ENCODE measurements at regions not wholly inside any gene's neighbourhood (a gene's known extent, or its start where the extent isn't known, plus 50 kb on each side); places are given as distances from the start of the nearest gene placed in this dataset.
"Not testable (repeated sequence)": the region's sequence is repeated elsewhere in the genome, so short reads cannot be mapped to it uniquely, and the experiment has no call there.

DNA sequence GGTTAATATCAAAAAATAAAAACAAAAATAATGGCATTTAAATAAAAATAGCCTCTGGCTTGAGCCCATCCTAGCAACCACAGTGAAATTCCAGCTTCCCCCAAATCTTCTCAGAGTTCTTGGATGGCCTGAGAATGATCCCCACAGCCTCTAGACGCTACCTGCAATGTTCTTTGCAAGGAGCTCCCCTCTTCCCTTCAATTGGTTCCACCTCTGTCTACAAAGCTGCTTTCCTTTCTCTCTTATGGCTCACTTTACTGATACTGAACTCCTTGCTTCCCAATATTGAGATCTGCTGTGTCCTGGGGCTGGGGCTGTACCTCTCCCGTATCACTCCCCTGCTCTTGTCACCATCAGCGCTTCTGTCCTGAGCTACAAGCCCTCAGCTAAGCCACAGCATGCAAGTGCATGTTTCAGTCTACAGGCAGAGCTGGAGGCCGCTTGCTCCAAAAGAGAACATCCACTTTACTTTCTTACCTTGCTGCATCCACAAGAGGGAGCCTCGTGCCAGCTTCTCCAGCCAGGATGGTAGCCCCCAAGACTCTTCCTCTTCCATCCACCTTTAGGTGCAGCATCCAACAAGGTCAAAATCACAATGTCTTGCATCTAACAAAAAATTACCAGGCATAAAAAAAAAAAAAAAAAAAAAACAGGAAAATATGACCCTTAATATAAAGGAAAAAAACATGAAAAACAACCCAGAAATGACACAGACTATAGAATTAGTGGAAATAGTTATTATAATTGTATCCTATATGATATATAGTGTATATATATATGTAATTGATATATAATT, 57.4 kb upstream of the PRSS3 start:
- 24% methylated on average over 5 of the region's 5 CpGs for WGBS (ENCODE audit: insufficient coverage, low coverage, low lambda C conversion rate, missing lambda C conversion rate)
- Histone ChIP-seq H3K36me3 (no peaks in the 10 kb centered on the region), H3K27ac (no peak overlapping the region), H3K4me3 (no peak overlapping the region), H3K4me1 (peaks cover 0 to 9% (median 0%) of the 10 kb centered on the region in 4 donors), H3K9me3 (no peaks in the 10 kb centered on the region), H3K27me3 (no peaks in the 10 kb centered on the region)
- DNase-seq (peak; percentile 41 to 71 (median 59)), ATAC-seq (peak; percentile 87 to 94 (median 91))
- TF ChIP-seq, protein P1, sequence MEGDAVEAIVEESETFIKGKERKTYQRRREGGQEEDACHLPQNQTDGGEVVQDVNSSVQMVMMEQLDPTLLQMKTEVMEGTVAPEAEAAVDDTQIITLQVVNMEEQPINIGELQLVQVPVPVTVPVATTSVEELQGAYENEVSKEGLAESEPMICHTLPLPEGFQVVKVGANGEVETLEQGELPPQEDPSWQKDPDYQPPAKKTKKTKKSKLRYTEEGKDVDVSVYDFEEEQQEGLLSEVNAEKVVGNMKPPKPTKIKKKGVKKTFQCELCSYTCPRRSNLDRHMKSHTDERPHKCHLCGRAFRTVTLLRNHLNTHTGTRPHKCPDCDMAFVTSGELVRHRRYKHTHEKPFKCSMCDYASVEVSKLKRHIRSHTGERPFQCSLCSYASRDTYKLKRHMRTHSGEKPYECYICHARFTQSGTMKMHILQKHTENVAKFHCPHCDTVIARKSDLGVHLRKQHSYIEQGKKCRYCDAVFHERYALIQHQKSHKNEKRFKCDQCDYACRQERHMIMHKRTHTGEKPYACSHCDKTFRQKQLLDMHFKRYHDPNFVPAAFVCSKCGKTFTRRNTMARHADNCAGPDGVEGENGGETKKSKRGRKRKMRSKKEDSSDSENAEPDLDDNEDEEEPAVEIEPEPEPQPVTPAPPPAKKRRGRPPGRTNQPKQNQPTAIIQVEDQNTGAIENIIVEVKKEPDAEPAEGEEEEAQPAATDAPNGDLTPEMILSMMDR (IDR thresholded peaks at IDR 0.05): peak; percentile 57 to 63 (median 62)
- TF ChIP-seq POLR2A (IDR thresholded peaks at IDR 0.05): no peak
- intact Hi-C loops (cut with DNase I): no loop called here

GRCh38 chr9:33739398-33739797, 56.0 kb upstream of the PRSS3 start:
- Histone ChIP-seq H3K9me3 (no peaks in the 10 kb centered on the region), H3K36me3 (no peaks in the 10 kb centered on the region), H3K4me1 (peaks cover 0 to 9% (median 0%) of the 10 kb centered on the region in 4 donors), H3K4me3 (peak overlapping the region in 1 of 3 donors; percentile 14), H3K27me3 (no peaks in the 10 kb centered on the region), H3K27ac (peak overlapping the region in 2 of 3 donors; percentile 50 to 80)
- ATAC-seq (peak; percentile 80 to 83 (median 82)), DNase-seq (no peak)
- TF ChIP-seq, protein P1 (IDR thresholded peaks at IDR 0.05): no peak
- TF ChIP-seq POLR2A (IDR thresholded peaks at IDR 0.05): no peak
- intact Hi-C loops (cut with DNase I): no loop called here

- Histone ChIP-seq H3K27me3 (no peaks in the 10 kb centered on the region), H3K4me1 (peaks cover 0 to 9% (median 0%) of the 10 kb centered on the region in 4 donors), H3K9me3 (no peaks in the 10 kb centered on the region), H3K4me3 (no peak overlapping the region), H3K27ac (peak overlapping the region in 2 of 3 donors; percentile 50 to 80), H3K36me3 (no peaks in the 10 kb centered on the region)
- no peak for TF ChIP-seq POLR2A (IDR thresholded peaks at IDR 0.05)
- TF ChIP-seq, protein P1 (IDR thresholded peaks at IDR 0.05): no peak
- DNase-seq: no peak
- 93% methylated on average over 1 of the region's 1 CpG for WGBS (ENCODE audit: insufficient coverage, low coverage, low lambda C conversion rate, missing lambda C conversion rate)
- intact Hi-C loops (cut with DNase I): no loop called here
- no peak for ATAC-seq
These were observed 55.3 kb upstream of the PRSS3 start for GRCh38 chr9:33740075-33740474.

GRCh38 chr9:33740958-33741357, 54.4 kb upstream of the PRSS3 start:
- H3K4me1 ChIP-seq; intact Hi-C loops (cut with DNase I); H3K36me3 ChIP-seq; H3K27me3 ChIP-seq; ATAC-seq; DNase-seq; H3K9me3 ChIP-seq; H3K27ac ChIP-seq; H3K4me3 ChIP-seq: not testable (repeated sequence)
- WGBS (ENCODE audit: insufficient coverage, low coverage, low lambda C conversion rate, missing lambda C conversion rate): no CpG with 5 or more reads among the region's 1 CpG

DNA sequence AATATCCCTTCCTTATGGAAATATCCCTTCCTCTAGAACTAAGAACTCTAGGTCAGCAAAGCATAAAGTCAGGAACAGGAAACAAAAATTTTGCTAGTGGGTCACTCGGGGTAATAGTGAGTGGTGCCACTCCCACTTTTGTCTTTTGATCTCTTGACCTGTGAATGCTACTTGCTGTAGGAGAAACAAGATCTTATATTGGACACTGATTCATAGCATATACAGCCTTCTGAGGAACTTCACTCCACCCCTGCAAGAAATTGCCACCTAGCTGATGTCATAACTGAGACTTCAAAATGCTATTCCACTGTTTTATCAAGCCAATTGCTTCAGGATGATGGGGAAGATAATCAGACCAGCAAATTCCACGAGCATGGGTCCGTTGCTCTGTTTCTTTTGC, 53.3 kb upstream of the PRSS3 start:
- Histone ChIP-seq H3K27me3 (no peaks in the 10 kb centered on the region), H3K4me3 (no peak overlapping the region), H3K9me3 (no peaks in the 10 kb centered on the region), H3K27ac (no peak overlapping the region), H3K36me3 (no peaks in the 10 kb centered on the region), H3K4me1 (peaks cover 0 to 9% (median 0%) of the 10 kb centered on the region in 4 donors)
- TF ChIP-seq, protein P1 (IDR thresholded peaks at IDR 0.05): no peak
- TF ChIP-seq POLR2A (IDR thresholded peaks at IDR 0.05): no peak
- ATAC-seq: no peak
- WGBS (ENCODE audit: insufficient coverage, low coverage, low lambda C conversion rate, missing lambda C conversion rate): 80% methylated on average over 3 of the region's 3 CpGs
- intact Hi-C loops (cut with DNase I): no loop called here
- no peak for DNase-seq

All from right lobe of liver (tissue), 6 donors.